Fibroblast of mammary gland (primary cell): ENCODE measurements at regions not wholly inside any gene's neighbourhood (a gene's known extent, or its start where the extent isn't known, plus 50 kb on each side); places are given as distances from the start of the nearest gene placed in this dataset.
A peak's percentile ranks its signal among the peaks of the same experiment; 100 is the strongest.

ENCODE experiments used
- DNase-seq: peaks from one replicate; pipeline ENCODE4 v3.0.0-alpha.2; 2010; ENCODE audit warnings: low read depth
- H3K4me3 ChIP-seq: 2 replicates; pipeline ENCODE4 v1.5.1; 2011; ENCODE audit warnings: low read depth, mild to moderate bottlenecking, low read length, moderate library complexity; ENCODE audit not compliant: control insufficient read depth
- TF ChIP-seq, protein P1 (sequence below): conservative IDR thresholded peaks from 2 replicates; pipeline ENCODE4 v1.5.1; 2011; ENCODE audit warnings: low read depth, low read length, inconsistent platforms; ENCODE audit not compliant: control insufficient read depth, insufficient read depth

DNA sequence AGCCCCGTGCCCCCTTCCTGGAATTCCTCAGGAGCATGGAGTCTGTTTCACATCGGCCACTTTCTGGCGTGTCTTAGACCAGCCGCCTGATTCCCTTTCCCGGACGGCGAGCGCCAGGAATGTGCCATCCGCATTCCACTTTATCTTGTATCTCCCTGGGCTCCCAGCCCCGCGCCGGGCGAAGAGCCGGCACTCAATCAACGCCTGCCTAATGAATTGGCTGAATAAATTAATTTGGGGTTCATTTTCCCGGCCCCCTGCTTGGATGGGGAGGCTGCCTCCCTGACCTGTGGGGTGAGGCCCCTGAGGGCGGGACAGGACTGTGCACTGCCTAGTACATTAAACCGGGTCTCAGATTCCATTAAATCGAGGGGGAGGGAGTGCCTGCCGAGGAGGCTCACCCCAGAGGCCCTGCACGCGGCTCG lies 282.3 kb upstream of the TNRC6C start:
- TF ChIP-seq, protein P1, sequence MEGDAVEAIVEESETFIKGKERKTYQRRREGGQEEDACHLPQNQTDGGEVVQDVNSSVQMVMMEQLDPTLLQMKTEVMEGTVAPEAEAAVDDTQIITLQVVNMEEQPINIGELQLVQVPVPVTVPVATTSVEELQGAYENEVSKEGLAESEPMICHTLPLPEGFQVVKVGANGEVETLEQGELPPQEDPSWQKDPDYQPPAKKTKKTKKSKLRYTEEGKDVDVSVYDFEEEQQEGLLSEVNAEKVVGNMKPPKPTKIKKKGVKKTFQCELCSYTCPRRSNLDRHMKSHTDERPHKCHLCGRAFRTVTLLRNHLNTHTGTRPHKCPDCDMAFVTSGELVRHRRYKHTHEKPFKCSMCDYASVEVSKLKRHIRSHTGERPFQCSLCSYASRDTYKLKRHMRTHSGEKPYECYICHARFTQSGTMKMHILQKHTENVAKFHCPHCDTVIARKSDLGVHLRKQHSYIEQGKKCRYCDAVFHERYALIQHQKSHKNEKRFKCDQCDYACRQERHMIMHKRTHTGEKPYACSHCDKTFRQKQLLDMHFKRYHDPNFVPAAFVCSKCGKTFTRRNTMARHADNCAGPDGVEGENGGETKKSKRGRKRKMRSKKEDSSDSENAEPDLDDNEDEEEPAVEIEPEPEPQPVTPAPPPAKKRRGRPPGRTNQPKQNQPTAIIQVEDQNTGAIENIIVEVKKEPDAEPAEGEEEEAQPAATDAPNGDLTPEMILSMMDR = no peak
- DNase-seq = no peak
- H3K4me3 ChIP-seq = no peak overlapping the region

DNA sequence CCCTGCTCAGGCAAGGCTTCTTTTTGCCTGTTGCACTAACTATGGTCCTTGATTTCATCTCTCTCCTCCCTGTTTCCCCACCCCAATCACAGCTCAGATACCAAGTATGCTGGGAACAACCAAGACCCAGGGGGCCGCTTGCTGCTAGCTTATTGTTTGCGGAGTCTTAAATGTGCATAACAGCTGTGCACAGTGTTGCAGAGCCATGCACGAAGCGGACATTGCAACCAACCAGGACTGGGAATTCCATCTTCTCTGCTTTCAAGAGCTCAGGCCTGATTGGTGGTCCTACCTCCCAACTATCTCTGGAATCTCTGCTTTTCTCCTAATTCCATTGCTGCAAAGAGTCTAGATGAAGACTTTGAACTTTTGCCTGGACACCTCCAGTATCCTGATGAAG lies 281.3 kb upstream of the TNRC6C start:
- no peak for DNase-seq
- TF ChIP-seq, protein P1 = no peak
- no peak overlapping the region for H3K4me3 ChIP-seq

DNA sequence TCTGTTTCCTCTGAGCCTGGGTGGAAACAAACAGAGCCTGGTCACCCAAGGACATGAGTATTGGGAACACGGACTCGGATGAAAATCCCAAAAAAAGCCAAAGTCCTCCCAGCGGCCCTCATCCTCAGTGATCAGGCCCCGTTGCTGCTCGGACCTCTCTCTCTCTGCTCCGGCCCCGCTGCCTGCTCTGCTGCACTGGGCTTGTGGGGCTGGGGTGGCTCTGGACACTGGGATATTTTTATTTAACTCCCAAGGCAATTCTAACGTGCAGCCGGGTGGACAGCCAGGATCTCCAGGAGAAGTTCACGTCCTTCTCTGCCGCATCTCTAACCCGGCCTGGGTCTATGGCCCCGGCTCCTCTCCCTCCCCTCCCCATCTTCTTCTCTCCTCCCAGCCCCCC lies 280.9 kb upstream of the TNRC6C start:
- DNase-seq = no peak
- TF ChIP-seq, protein P1 = no peak
- H3K4me3 ChIP-seq = no peak overlapping the region

DNA sequence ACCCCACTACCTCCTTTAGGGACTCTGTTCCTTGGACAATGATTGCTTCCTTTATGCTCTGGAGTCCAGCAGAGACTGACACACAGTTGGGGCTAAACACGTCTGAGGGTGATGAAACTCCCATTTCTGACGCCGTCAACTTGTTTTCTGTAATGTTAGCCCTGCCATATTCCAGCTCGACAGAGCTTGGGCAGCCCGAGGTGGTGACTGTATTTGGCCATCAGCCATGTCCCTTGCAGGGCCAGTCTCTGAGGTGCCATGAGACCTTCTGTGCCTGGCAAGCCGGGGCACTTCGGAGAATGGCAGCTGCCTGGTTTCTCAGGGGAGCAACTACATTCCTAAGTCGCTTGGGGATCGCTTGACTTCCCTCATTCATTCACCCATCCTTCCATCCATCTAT lies 278.9 kb upstream of the TNRC6C start:
- H3K4me3 ChIP-seq = no peak overlapping the region
- TF ChIP-seq, protein P1 = no peak
- no peak for DNase-seq

DNA sequence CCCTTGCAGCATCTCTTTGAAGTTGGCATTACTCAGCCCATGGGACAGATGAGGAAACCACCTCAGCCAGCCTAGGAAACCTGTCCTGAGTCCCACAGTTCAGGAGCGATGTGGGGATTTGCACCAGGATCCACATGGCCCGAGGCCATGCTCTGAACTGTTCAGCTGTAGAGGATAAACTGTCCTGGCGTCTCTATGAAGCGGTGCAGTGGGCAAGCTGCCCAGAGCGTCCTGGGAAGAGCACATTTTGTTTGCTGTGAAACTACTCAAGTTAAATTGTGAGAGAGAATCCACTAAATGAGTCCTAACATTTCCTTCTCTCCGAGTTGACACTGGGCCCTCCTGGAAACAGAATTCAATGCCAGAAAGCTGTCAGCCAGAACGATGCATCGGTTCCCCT lies 276.6 kb upstream of the TNRC6C start:
- DNase-seq = peak; percentile 14
- TF ChIP-seq, protein P1 = no peak
- H3K4me3 ChIP-seq = no peak overlapping the region

DNA sequence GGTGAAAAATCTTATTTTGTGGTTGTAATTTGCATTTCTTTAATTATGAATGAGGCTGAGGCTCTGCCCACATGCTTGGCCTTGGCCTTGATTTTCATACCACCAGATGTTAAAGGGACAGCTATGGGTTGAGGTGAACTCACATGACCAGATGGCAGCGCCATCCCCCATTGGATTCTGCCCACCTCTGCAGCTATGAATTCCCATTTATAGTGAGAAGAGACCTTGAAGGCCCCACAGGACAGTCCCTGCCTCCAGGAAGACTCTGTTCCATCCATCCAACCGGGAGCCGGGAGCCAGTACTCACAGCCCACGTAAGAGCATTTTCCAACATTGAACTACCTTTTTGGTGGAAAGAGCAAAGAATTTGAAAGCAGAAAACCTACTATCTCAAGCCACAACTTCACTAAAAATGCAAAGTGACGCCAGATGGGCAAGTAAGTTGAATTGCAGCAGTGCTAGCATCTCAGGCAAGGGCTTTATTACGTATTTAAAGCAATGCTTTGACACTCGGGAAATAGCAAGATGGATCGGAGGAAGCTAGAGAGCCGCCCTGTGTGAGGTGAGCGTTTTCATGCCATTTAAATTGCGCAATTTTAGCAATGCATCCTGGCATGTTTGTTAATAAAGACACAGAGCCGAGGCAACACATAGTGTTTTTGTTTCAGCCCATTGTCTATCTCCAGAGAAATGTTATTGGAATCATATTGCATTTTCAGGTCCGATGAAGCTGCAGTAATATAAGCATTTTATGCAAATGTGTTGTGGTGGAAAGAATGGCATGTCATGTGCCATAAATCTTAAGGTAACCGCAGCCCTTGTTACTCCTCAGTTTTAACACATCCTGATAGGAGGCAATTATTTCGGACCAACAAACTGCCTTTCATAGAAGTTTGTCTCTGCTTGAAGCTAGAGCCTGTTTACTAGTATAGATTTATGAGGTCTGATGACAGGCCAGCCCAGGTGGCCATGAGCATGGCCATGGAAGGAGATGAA lies 273.4 kb upstream of the TNRC6C start:
- no peak for DNase-seq
- no peak overlapping the region for H3K4me3 ChIP-seq
- TF ChIP-seq, protein P1 = no peak
